Uterus (tissue), 2 donors: ENCODE measurements at regions not wholly inside any gene's neighbourhood (a gene's known extent, or its start where the extent isn't known, plus 50 kb on each side); places are given as distances from the start of the nearest gene placed in this dataset.

Source experiments
- POLR2A ChIP-seq, 2 donors: fragments of 450-650 bp; IDR thresholded peaks; one replicate each; pipeline ENCODE4 v1.6.1; 2016; ENCODE audit warnings: antibody characterized with exemption in 2 of 2, mild to moderate bottlenecking in 1 of 2, moderate library complexity in 1 of 2
- TF ChIP-seq, protein P1 (sequence below), 4 experiments: fragments of 200-600 bp in 2 of 4; fragments of 450-650 bp in 2 of 4; sonication (generic) in 2 of 4; IDR thresholded peaks; one replicate each; pipeline ENCODE4 v1.5.1; 2016 to 2019; ENCODE audit warnings: antibody characterized with exemption in 4 of 4, mild to moderate bottlenecking in 2 of 4, moderate library complexity in 1 of 4

GRCh38 chr7:24405002-24405401 lies 121.0 kb downstream of the NPY start:
- TF ChIP-seq, protein P1, sequence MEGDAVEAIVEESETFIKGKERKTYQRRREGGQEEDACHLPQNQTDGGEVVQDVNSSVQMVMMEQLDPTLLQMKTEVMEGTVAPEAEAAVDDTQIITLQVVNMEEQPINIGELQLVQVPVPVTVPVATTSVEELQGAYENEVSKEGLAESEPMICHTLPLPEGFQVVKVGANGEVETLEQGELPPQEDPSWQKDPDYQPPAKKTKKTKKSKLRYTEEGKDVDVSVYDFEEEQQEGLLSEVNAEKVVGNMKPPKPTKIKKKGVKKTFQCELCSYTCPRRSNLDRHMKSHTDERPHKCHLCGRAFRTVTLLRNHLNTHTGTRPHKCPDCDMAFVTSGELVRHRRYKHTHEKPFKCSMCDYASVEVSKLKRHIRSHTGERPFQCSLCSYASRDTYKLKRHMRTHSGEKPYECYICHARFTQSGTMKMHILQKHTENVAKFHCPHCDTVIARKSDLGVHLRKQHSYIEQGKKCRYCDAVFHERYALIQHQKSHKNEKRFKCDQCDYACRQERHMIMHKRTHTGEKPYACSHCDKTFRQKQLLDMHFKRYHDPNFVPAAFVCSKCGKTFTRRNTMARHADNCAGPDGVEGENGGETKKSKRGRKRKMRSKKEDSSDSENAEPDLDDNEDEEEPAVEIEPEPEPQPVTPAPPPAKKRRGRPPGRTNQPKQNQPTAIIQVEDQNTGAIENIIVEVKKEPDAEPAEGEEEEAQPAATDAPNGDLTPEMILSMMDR (IDR thresholded peaks at IDR 0.05): no peak
- no peak for TF ChIP-seq POLR2A (IDR thresholded peaks at IDR 0.05)
